Gastrocnemius medialis (tissue), 4 donors: ENCODE measurements at regions not wholly inside any gene's neighbourhood (a gene's known extent, or its start where the extent isn't known, plus 50 kb on each side); places are given as distances from the start of the nearest gene placed in this dataset.
"Not testable (repeated sequence)": the region's sequence is repeated elsewhere in the genome, so short reads cannot be mapped to it uniquely, and the experiment has no call there.

Source experiments
- CTCF ChIP-seq, 5 experiments: fragments of 450-650 bp in 3 of 5; fragments of 200-600 bp in 2 of 5; sonication (generic) in 2 of 5; IDR thresholded peaks in 4 of 5; conservative IDR thresholded peaks in 1 of 5; 1 replicate in 4 of 5; 2 replicates in 1 of 5; pipeline ENCODE4 v1.5.1; 2016 to 2019; ENCODE audit warnings: antibody characterized with exemption in 5 of 5, mild to moderate bottlenecking in 3 of 5, moderate library complexity in 3 of 5
- POLR2A ChIP-seq, 2 donors: fragments of 450-650 bp; IDR thresholded peaks; one replicate each; pipeline ENCODE4 v1.6.1; 2017; ENCODE audit warnings: antibody characterized with exemption in 2 of 2, mild to moderate bottlenecking in 2 of 2, moderate library complexity in 2 of 2

- not testable (repeated sequence) for TF ChIP-seq CTCF (IDR thresholded peaks at IDR 0.05 in 4 of 5, conservative IDR thresholded peaks at IDR 0.05 in 1 of 5); POLR2A (IDR thresholded peaks at IDR 0.05)
Measured at GRCh38 chr4:49153011-49153410, 166.9 kb downstream of the CWH43 start.
